NCI-H82 treated with DMSO at 0.1 percent for 48 hours (cell line): ENCODE measurements at regions not wholly inside any gene's neighbourhood (a gene's known extent, or its start where the extent isn't known, plus 50 kb on each side); places are given as distances from the start of the nearest gene placed in this dataset.
"Not testable (repeated sequence)": the region's sequence is repeated elsewhere in the genome, so short reads cannot be mapped to it uniquely, and the experiment has no call there.

Experiments used
- DNase-seq: peaks from one replicate; lab custom pipeline; 2025; ENCODE audit not compliant: unreplicated experiment; lab: John Stamatoyannopoulos, UW

GRCh38 chr13:62142048-62142447, 726.4 kb upstream of the PCDH20 start:
- DNase-seq: no peak

GRCh38 chr13:62139597-62139996, 723.9 kb upstream of the PCDH20 start:
- DNase-seq: no peak

- no peak for DNase-seq
Observed at GRCh38 chr13:62137629-62138405, 722.2 kb upstream of the PCDH20 start.

GRCh38 chr13:62131604-62132003, 716.0 kb upstream of the PCDH20 start:
- no peak for DNase-seq

GRCh38 chr13:62130062-62130970, 714.7 kb upstream of the PCDH20 start:
- DNase-seq: no peak

GRCh38 chr13:62129000-62129551, 713.4 kb upstream of the PCDH20 start:
- no peak for DNase-seq

GRCh38 chr13:62126400-62126799, 710.8 kb upstream of the PCDH20 start:
- DNase-seq: no peak

- no peak for DNase-seq
Observed at GRCh38 chr13:62125451-62125850, 709.8 kb upstream of the PCDH20 start.

- DNase-seq: no peak
Observed at GRCh38 chr13:62123409-62123808, 707.8 kb upstream of the PCDH20 start.

GRCh38 chr13:62122434-62122833, 706.8 kb upstream of the PCDH20 start:
- DNase-seq: no peak

- peak; percentile 19 for DNase-seq
Observed at GRCh38 chr13:62119739-62120700, 704.4 kb upstream of the PCDH20 start.

GRCh38 chr13:62115831-62116230, 700.2 kb upstream of the PCDH20 start:
- no peak for DNase-seq

- DNase-seq: no peak
Observed at GRCh38 chr13:62113179-62113578, 697.5 kb upstream of the PCDH20 start.

- no peak for DNase-seq
Observed at GRCh38 chr13:62110079-62110478, 694.4 kb upstream of the PCDH20 start.

GRCh38 chr13:62104136-62104535, 688.5 kb upstream of the PCDH20 start:
- not testable (repeated sequence) for DNase-seq

GRCh38 chr13:62096652-62097051, 681.0 kb upstream of the PCDH20 start:
- DNase-seq: no peak

GRCh38 chr13:62094932-62095331, 679.3 kb upstream of the PCDH20 start:
- no peak for DNase-seq

- DNase-seq: no peak
Observed at GRCh38 chr13:62093984-62094780, 678.5 kb upstream of the PCDH20 start.

- DNase-seq: no peak
Observed at GRCh38 chr13:62092949-62093348, 677.3 kb upstream of the PCDH20 start.

- no peak for DNase-seq
Observed at GRCh38 chr13:62092536-62092935, 676.9 kb upstream of the PCDH20 start.
